EH (cell line): ENCODE measurements at regions not wholly inside any gene's neighbourhood (a gene's known extent, or its start where the extent isn't known, plus 50 kb on each side); places are given as distances from the start of the nearest gene placed in this dataset.
"Not testable (repeated sequence)": the region's sequence is repeated elsewhere in the genome, so short reads cannot be mapped to it uniquely, and the experiment has no call there.

Experiments used
- DNase-seq: peaks from one replicate; pipeline ENCODE4 v3.0.0-alpha.2; 2015; ENCODE audit warnings: low read depth

GRCh38 chr10:85333594-85333993, 1005.2 kb downstream of the CCSER2 start:
- no peak for DNase-seq

DNA sequence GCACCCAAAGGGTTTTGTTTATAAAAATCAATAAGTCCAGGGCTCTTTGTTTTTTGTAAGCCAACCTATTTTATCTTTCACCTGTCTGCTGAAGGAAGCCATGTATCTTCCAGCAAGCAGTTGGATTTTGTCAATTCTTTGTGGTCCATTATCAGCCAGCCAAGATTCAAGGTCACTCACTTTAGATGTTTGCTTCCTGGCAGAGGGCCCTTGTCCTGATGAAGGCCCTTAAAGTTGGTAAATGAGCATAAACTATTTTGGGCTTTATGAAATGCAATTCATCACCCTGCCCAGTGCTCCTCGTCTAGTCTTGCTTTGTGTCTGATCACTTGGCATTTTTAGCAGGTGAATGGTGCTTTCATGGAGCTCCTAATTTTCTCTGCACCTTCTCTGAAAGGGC, 1004.2 kb downstream of the GRID1 start:
- DNase-seq, result no peak

DNA sequence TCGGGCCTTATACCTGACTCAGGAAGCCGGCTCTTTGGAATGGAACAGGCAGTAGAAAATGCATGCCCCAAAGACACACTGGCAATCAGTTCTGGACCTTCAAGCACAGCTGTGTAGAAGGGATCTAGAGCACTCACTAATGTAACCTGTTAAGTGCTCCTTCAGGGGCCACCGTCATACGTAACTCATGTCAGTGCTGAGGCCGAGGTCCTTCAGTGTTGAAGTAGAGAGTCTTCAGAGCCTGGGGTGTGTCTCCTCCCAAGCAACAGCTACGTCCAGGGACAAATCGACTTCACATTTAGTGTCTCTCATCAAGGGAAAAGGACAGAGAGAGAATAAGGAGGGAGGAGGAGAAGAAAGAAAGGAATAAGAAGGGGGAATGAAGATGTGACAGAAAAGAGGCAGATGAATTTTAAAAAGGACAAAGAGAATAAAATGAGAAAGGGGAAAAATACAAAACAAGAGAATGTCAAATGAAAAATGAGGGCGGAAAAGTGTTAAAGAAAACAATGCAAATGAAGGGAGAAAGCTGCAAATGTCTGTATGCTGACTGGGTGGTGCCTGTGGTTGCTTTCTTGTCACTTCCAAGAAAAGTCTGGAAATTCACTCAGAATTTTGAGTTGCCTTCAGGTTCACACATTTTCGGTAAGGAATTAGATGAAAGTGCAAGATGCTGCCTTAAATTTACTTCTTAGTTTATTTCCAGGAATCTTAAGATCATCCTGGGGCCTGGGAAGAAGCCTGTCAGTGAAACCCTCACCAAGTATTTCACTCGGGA, 989.4 kb downstream of the GRID1 start:
- DNase-seq, result no peak

GRCh38 chr10:85379338-85379737, 987.3 kb downstream of the GRID1 start:
- no peak for DNase-seq

GRCh38 chr10:85400981-85401695, 965.5 kb downstream of the GRID1 start:
- no peak for DNase-seq

DNA sequence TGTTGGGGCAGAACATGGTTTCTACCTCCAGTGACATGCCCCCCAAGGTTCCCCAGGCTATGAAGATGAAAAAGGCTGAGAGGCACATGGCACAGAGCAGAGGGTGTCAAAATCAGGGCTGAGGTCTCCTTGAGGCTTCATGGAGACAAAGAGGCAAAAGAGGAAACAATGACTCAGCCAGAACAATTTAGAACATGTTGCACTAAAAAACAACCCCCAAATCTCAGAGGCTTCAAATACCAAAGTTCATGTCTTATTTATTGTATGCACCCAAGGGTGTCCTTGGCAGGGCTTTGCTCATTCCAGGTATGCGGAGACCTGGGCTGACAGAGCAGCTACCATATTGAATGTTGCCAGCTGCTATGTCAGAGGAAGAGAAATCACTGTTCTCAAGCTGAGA, 964.1 kb downstream of the GRID1 start:
- DNase-seq, result no peak

DNA sequence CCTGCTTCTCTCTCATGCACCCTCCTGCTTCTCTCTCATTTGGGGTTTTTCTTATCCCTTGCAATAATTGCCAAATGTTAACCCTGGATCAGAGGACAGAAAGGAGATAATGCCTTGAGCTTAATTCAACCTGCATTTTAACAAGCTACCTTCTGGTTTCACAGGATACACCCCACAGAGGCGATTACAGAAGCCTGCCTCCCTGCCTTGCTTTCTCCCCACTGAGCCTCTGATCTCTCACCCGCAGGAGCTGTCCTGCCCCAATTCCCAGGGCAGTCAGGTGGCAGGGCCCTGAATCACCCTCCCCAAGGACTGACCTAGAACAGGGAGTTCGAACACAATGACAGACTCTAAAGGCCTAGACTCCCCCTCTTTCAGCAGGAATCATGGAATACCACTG, 959.5 kb downstream of the GRID1 start:
- DNase-seq, result no peak

DNA sequence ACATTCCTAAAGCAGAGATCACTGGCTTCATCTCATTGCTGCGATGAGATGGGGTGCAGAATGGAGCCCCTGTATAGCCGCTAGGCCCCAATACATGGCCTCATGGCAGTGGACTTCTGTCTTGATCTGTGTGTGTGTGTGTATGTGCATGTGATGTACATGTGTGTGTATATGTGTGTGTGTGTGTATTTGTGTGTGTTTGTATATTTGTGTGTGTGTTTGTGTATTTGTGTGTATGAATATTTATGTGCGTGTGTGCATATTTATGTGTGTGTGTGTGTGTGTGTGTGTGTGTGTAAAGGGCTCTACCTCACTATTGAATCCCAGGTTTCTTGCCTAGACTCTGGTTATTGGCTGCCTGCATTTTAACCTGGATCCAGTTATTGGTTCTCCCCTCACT, 958.2 kb downstream of the GRID1 start:
- DNase-seq, result no peak

DNA sequence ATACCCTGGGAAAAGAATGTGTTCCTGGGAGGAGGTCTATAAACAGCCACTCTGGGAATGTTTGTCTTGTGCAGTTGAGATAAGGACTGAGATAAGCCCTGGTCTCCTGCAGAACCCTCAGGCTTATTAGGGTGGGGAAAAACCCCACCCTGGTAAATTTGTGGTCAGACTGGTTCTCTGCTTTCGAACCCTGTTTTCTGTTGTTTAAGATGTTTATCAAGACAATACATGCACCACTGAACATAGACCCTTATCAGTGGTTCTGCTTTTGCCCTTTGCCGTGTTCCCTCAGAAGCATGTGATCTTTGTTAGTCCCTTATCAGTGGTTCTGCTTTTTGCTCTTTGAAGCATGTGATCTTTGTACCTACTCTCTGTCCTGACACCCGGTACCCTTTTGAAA, 956.0 kb downstream of the GRID1 start:
- DNase-seq, result not testable (repeated sequence)

DNA sequence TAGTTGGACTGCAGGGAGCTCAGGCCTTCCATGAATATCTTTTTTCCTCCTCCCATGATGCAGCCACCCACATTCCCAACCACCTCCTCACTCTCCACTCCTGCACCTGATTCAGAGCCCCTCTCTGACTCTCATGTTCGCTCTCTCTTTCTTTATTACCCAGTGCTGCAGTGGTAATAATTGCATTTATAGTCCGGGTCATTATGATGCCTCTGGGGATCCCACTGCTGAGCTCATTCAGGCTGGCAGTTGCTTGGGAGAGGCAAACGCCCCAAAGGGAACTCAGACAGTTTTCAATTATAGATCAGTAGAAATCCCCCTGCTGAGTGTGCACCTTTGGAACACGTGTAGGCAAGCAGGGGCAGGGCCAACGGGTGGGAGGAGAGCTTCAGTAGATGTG, 953.0 kb downstream of the GRID1 start:
- DNase-seq, result no peak

DNA sequence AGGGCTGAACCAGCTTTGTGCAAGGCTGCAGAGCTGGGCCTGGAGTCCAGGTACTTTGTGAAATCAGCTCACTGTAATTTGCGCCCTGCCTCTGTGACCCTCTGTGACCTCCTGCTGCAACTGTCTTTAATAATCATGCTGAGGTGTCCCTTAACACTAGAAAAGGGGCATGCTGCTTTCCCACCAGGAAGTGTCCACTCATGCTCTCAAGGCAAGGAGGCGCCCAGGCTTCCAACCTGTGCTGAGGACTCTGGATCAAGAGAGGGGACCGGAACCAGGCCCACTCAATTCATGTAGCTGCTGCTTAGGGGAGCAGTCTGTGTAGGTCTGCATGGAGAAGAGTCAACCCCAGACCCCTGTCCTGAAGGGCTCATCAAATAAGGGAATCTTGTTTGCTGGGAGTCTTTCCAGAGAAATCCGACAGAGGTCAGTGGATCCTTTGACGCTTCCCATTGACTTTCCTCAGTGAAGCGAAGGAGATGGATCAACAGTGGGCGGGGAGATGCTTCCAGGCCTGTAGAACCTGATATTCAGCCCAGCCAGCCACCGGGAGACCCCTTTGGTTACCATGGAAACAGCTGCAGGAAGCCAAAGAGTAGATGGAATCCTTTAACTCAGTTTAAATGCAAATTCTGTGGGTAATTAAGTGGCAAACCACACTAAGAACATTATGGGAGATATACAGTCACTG, 945.9 kb downstream of the GRID1 start:
- no peak for DNase-seq

- no peak for DNase-seq
Measured at GRCh38 chr10:85421421-85421820, 945.2 kb downstream of the GRID1 start.

- no peak for DNase-seq
Measured at GRCh38 chr10:85429126-85429525, 937.5 kb downstream of the GRID1 start.

DNA sequence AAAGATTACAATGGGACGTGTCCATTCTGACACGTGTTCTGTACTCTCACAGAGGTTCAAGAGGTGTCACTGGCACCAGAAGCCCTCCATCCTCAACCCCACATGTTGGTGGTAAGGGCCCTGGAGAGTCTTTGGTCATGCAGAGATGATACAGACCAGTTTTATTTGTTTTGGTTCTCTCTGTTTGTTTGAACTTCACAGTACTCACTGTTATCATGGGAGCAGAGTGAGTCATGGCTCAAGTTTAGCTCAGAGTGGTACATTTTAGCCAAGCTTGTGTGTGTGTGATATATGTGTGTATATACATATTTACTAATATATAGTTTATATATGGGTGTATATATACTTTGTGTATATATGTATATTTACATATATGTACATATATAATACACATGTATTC, 935.6 kb downstream of the GRID1 start:
- no peak for DNase-seq

DNA sequence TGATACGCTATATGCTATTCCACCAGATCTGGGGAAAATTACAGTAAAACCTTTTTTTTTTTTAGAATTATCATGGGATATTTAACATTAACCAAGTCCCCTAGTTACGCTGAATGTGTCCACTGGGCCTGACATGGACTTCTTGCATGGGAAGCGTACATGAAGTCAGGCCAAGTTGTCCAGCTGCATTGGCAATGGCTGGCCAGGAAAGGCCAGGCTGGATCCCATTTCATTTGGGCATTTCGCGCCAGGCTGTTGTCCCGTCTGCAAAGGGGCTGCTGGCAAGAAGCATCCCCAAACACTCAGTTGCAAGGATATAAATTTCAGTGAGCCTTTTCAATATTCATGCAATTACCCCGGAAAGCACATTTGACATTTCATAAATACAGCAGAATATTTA, 933.3 kb downstream of the GRID1 start:
- DNase-seq, result no peak

DNA sequence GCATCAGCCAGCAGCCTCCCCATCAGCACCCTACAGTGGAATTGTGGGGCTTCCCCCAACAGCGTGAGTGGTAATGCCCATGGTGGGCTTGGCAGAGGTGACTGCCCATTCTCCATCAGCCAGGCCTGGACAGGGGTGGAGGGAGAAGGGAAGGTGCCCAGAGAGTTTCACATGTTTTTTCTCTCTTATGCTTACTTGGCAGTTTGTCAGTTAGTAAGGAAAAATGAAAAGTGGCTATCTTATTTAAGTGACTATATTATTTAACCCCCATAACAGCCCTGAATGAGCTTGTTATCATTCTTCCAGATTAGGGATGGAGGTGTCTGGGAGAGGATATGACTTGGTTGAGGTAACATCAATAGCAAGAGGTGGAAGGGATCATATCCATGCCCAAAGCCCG, 921.7 kb downstream of the GRID1 start:
- no peak for DNase-seq

DNA sequence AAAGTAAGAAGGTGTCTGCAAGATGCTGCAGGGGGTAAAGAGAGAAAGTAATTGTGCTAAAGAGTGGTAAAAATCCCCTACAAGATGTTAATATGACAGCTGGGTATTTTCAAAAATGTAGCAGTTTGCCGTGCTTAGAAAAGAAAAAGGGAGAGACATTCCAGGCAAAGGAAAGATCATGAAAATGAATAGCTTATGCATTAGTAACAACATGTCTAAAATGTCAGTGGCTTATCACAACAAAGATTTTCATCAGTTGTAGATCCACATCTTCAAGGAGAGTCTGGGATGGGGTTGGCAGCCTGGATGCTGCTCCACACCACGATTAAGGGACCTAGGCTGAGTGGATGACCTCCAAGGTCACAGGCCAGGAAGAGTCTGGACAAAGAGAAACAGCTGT, 920.9 kb downstream of the GRID1 start:
- no peak for DNase-seq

GRCh38 chr10:85446827-85447226, 919.8 kb downstream of the GRID1 start:
- DNase-seq, result no peak

- DNase-seq, result no peak
Measured at GRCh38 chr10:85447690-85448089, 918.9 kb downstream of the GRID1 start.

GRCh38 chr10:85448716-85449115, 917.9 kb downstream of the GRID1 start:
- DNase-seq, result no peak

DNA sequence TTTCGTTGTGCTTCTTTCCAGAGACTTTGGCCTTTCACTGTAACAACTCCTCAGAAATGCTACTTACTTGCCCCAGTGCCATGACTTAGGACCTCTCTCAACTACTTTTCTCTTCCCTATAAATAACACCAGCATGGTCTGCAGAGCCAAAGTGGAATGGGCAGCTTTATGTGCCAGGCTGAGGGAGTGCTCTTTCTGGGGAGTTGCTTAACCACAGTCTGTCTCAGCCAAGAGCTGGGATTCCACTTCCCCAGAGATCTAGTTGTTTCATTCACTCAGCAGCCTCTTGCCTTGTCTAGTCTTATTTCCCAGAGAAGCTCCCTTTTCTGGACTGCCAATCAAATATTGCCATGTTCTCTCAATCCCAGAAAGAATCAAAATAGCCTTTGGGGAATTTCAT, 912.2 kb downstream of the GRID1 start:
- DNase-seq, result no peak

- DNase-seq, result no peak
Measured at GRCh38 chr10:85457191-85457590, 909.4 kb downstream of the GRID1 start.

DNA sequence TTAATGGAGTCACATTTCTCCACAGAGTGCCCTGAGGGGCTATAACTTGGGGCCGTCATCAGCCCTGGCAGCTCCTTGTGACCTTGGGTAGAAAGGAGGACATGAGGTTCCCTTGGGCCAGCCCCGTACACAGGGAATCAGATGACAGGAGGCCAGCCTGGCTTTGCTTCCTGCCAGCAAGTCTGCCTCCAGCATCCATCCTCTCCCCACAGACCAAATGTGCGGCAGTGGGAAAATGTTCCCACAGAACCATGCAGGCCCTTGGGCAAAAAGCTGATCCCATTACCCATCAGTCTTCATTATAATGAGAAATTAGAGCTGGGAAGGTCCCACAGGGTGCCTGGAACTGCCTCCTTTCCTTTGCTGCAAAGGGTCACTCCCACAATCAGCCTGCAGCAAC, 908.3 kb downstream of the GRID1 start:
- DNase-seq, result no peak
